Transverse colon (tissue), 4 donors: ENCODE measurements at regions not wholly inside any gene's neighbourhood (a gene's known extent, or its start where the extent isn't known, plus 50 kb on each side); places are given as distances from the start of the nearest gene placed in this dataset.

ENCODE experiments used
- DNase-seq: peaks from one replicate; pipeline ENCODE4 v3.0.0-alpha.2; 2019
- H3K27ac ChIP-seq, 4 donors: fragments of 200-600 bp; sonication (generic); 2 replicates each; pipeline ENCODE4 v1.5.1; 2016 to 2018; ENCODE audit warnings: inconsistent platforms in 4 of 4
- H3K27me3 ChIP-seq: fragments of 200-600 bp; sonication (generic); 2 replicates; pipeline ENCODE4 v1.5.1; 2017; ENCODE audit warnings: inconsistent platforms
- H3K36me3 ChIP-seq, 4 donors: fragments of 200-600 bp; sonication (generic); 2 replicates each; pipeline ENCODE4 v1.5.1; 2017 to 2019; ENCODE audit warnings: inconsistent platforms in 4 of 4
- H3K4me1 ChIP-seq, 4 donors: fragments of 200-600 bp; sonication (generic); 2 replicates each; pipeline ENCODE4 v1.5.1; 2017 to 2020; ENCODE audit warnings: inconsistent platforms in 4 of 4
- H3K4me3 ChIP-seq, 4 donors: fragments of 200-600 bp; sonication (generic); 1 replicate in 1 of 4; 2 replicates in 3 of 4; pipeline versions ENCODE4 v1.5.1 to v1.6.1; 2017 to 2019; ENCODE audit warnings: inconsistent platforms in 4 of 4
- H3K9me3 ChIP-seq, 2 donors: fragments of 200-600 bp; sonication (generic); 2 replicates each; pipeline ENCODE4 v1.5.1; 2017 to 2019; ENCODE audit warnings: inconsistent platforms in 2 of 2
- EP300 ChIP-seq: sonication (generic); formaldehyde crosslinking; IDR thresholded peaks from one replicate; pipeline ENCODE4 v1.6.1; 2017; ENCODE audit warnings: antibody characterized with exemption, low read depth
- POLR2A ChIP-seq: fragments of 450-650 bp; IDR thresholded peaks from one replicate; pipeline ENCODE4 v1.6.1; 2016; ENCODE audit warnings: antibody characterized with exemption, mild to moderate bottlenecking, moderate library complexity
- POLR2AphosphoS5 ChIP-seq, 3 donors: sonication (generic); formaldehyde crosslinking; IDR thresholded peaks; one replicate each; pipeline ENCODE4 v1.6.1; 2016; ENCODE audit warnings: antibody characterized with exemption in 3 of 3
- WGBS, 2 donors: methylation state at CpG; one replicate each; pipeline ENCODE4 v1.1.5; 2018; ENCODE audit warnings: low coverage in 1 of 2; 5-methylcytosine and 5-hydroxymethylcytosine counted together
- in situ Hi-C, 4 donors: fragments of 200-750 bp; cut with MboI; loops; one replicate each; pipeline versions ENCODE4 v1.15.0 to v1.15.1; 2017; ENCODE audit warnings: low sequenced_read_pairs in 3 of 4, low pct_ligation_motif_present in 1 of 4, low pct_unique_long_range_greater_than_20kb in 1 of 4
- intact Hi-C: fragments of 100-400 bp; cut with DNase I; formaldehyde crosslinking; loops from one replicate; pipeline ENCODE4 v1.15.1; 2023; ENCODE audit warnings: low total_unique reads
- TF ChIP-seq, protein P1 (sequence below), 5 experiments: fragments of 200-600 bp in 3 of 5; fragments of 450-650 bp in 2 of 5; sonication (generic) in 3 of 5; IDR thresholded peaks; 1 replicate in 2 of 5; 2 replicates in 3 of 5; pipeline ENCODE4 v1.5.1; 2016 to 2017; ENCODE audit warnings: antibody characterized with exemption in 5 of 5, inconsistent platforms in 3 of 5, mild to moderate bottlenecking in 2 of 5, moderate library complexity in 1 of 5

GRCh38 chr12:43118881-43119280 is 433.1 kb downstream of the ADAMTS20 start:
- no peaks in the 10 kb centered on the region for H3K36me3 ChIP-seq
- H3K27me3 ChIP-seq, result no peaks in the 10 kb centered on the region
- intact Hi-C loops (loop anchor here (2.0 kb wide), 1 partner anchor 66 kb away; no protein-coding TSS in a partner anchor), in situ Hi-C loops (no loop called here)
- no peak overlapping the region for H3K4me3 ChIP-seq
- TF ChIP-seq POLR2AphosphoS5 (IDR thresholded peaks at IDR 0.05), result no peak
- TF ChIP-seq, protein P1, sequence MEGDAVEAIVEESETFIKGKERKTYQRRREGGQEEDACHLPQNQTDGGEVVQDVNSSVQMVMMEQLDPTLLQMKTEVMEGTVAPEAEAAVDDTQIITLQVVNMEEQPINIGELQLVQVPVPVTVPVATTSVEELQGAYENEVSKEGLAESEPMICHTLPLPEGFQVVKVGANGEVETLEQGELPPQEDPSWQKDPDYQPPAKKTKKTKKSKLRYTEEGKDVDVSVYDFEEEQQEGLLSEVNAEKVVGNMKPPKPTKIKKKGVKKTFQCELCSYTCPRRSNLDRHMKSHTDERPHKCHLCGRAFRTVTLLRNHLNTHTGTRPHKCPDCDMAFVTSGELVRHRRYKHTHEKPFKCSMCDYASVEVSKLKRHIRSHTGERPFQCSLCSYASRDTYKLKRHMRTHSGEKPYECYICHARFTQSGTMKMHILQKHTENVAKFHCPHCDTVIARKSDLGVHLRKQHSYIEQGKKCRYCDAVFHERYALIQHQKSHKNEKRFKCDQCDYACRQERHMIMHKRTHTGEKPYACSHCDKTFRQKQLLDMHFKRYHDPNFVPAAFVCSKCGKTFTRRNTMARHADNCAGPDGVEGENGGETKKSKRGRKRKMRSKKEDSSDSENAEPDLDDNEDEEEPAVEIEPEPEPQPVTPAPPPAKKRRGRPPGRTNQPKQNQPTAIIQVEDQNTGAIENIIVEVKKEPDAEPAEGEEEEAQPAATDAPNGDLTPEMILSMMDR (IDR thresholded peaks at IDR 0.05), result no peak
- no peak for TF ChIP-seq EP300
- no peak for TF ChIP-seq POLR2A
- H3K4me1 ChIP-seq, result no peaks in the 10 kb centered on the region
- H3K27ac ChIP-seq, result no peak overlapping the region
- no peak for DNase-seq
- no peaks in the 10 kb centered on the region for H3K9me3 ChIP-seq

GRCh38 chr12:43118234-43118633 is 433.8 kb downstream of the ADAMTS20 start:
- no peaks in the 10 kb centered on the region for H3K9me3 ChIP-seq
- no peak for TF ChIP-seq POLR2AphosphoS5 (IDR thresholded peaks at IDR 0.05)
- in situ Hi-C loops, result no loop called here
- H3K36me3 ChIP-seq, result no peaks in the 10 kb centered on the region
- H3K4me3 ChIP-seq, result no peak overlapping the region
- no peaks in the 10 kb centered on the region for H3K4me1 ChIP-seq
- no peak for DNase-seq
- H3K27ac ChIP-seq, result no peak overlapping the region
- intact Hi-C loops, result loop anchor here (2.0 kb wide), 1 partner anchor 65 kb away; no protein-coding TSS in a partner anchor
- H3K27me3 ChIP-seq, result no peaks in the 10 kb centered on the region

DNA sequence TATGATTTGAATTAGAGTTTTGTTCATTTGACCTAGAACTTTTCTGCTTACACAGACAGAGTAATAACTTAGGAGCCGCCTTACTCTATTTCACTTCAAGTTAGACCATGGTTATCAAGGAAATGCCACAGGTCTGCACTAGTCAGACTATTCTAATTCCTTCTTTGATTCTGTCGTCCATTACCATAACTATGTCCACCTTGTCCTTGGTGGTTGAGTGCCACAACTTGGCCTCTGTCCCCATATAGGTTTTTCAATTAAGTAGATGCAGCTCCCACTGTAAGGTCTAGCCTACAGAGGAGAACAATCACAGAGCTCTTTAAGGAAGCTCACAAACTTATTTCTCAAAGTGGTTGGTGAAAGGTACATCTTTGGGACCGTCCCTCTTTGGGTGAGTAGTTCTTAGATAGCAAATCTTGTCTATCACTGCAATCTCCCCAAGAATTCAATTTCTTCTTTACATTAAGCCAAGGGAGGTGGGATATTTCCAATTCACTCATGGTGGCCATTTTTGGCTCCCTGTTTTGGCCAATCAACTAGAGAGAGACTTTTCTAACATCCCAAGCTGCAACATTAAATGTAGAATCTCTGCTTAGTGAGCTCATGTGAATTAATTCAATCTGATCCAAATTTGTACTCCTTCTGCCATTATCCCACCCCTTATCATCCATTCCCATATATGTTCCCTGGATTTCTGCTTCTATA is 434.6 kb downstream of the ADAMTS20 start:
- in situ Hi-C loops, result no loop called here
- H3K36me3 ChIP-seq, result no peaks in the 10 kb centered on the region
- H3K27ac ChIP-seq, result no peak overlapping the region
- H3K4me1 ChIP-seq, result no peaks in the 10 kb centered on the region
- no peaks in the 10 kb centered on the region for H3K27me3 ChIP-seq
- H3K4me3 ChIP-seq, result no peak overlapping the region
- no peak for DNase-seq
- WGBS, 2 donors, result 59 to 60% methylated on average over 1 to 3 of the region's 3 CpGs
- intact Hi-C loops, result no loop called here
- H3K9me3 ChIP-seq, result no peaks in the 10 kb centered on the region
- TF ChIP-seq, protein P1 (IDR thresholded peaks at IDR 0.05), result no peak
- TF ChIP-seq POLR2A, result no peak
- TF ChIP-seq POLR2AphosphoS5 (IDR thresholded peaks at IDR 0.05), result no peak

GRCh38 chr12:43115441-43116160 is 436.4 kb downstream of the ADAMTS20 start:
- DNase-seq, result no peak
- TF ChIP-seq POLR2A (no peak), POLR2AphosphoS5 (IDR thresholded peaks at IDR 0.05) (no peak), EP300 (no peak)
- intact Hi-C loops (no loop called here), in situ Hi-C loops (no loop called here)
- no peaks in the 10 kb centered on the region for H3K4me1 ChIP-seq
- 78 to 84% methylated on average over 4 of the region's 4 CpGs for WGBS, 2 donors
- H3K9me3 ChIP-seq, result no peaks in the 10 kb centered on the region
- no peaks in the 10 kb centered on the region for H3K36me3 ChIP-seq
- H3K27ac ChIP-seq, result no peak overlapping the region
- no peak overlapping the region for H3K4me3 ChIP-seq
- H3K27me3 ChIP-seq, result no peaks in the 10 kb centered on the region

GRCh38 chr12:43114316-43114715 is 437.7 kb downstream of the ADAMTS20 start:
- in situ Hi-C loops, result no loop called here
- no peaks in the 10 kb centered on the region for H3K9me3 ChIP-seq

More at GRCh38 chr12:43114316-43114715, 437.7 kb downstream of the ADAMTS20 start:
- WGBS, 2 donors, result 85 to 87% methylated on average over 3 of the region's 3 CpGs
- intact Hi-C loops, result no loop called here
- Histone ChIP-seq H3K27ac (no peak overlapping the region), H3K4me1 (no peaks in the 10 kb centered on the region), H3K4me3 (no peak overlapping the region), H3K36me3 (no peaks in the 10 kb centered on the region), H3K27me3 (no peaks in the 10 kb centered on the region)
- TF ChIP-seq POLR2AphosphoS5 (IDR thresholded peaks at IDR 0.05) (no peak), EP300 (no peak), POLR2A (no peak)
- TF ChIP-seq, protein P1 (IDR thresholded peaks at IDR 0.05), result no peak
- DNase-seq, result no peak
